Lower leg skin (tissue), 3 donors: ENCODE measurements at regions not wholly inside any gene's neighbourhood (a gene's known extent, or its start where the extent isn't known, plus 50 kb on each side); places are given as distances from the start of the nearest gene placed in this dataset.

ENCODE experiments used
- CTCF ChIP-seq, 3 donors: fragments of 450-650 bp; IDR thresholded peaks; one replicate each; pipeline ENCODE4 v1.5.1; 2016; ENCODE audit warnings: antibody characterized with exemption in 3 of 3, mild to moderate bottlenecking in 3 of 3, moderate library complexity in 2 of 3
- POLR2A ChIP-seq, 2 donors: fragments of 450-650 bp; IDR thresholded peaks; one replicate each; pipeline ENCODE4 v1.6.1; 2016 to 2017; ENCODE audit warnings: antibody characterized with exemption in 2 of 2, mild to moderate bottlenecking in 1 of 2, moderate library complexity in 1 of 2

- TF ChIP-seq CTCF (IDR thresholded peaks at IDR 0.05) (no peak), POLR2A (IDR thresholded peaks at IDR 0.05) (no peak)
Measured at GRCh38 chr22:47694536-47695130, 932.2 kb downstream of the TBC1D22A start.
